Endometrium (tissue), 2 donors: ENCODE measurements at regions not wholly inside any gene's neighbourhood (a gene's known extent, or its start where the extent isn't known, plus 50 kb on each side); places are given as distances from the start of the nearest gene placed in this dataset.
"Not testable (repeated sequence)": the region's sequence is repeated elsewhere in the genome, so short reads cannot be mapped to it uniquely, and the experiment has no call there.

Experiments
- FAIRE-seq: peaks from 2 replicates; lab custom pipeline; 2012; peaks lifted over from hg19 to GRCh38; lab: Jason Lieb, UNC
- donor health status: control.
- donor health status: control.

DNA sequence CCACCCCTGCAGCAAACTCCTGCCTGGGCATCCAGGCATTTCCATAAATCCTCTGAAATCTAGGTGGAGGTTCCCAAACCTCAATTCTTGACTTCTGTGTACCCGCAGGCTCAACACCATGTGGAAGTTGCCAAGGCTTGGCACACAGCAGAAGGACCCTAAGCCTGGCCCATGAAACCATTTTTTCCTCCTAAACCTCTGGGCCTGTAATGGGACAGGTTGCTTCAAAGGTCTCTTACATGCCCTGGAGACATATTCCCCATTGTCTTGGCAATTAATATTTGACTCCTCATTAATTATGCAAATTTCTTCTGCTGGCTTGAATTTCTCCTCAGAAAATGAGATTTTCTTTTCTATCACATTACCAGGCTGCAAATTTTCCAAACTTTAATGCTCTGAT is 339.5 kb upstream of the SORCS1 start:
- FAIRE-seq: not testable (repeated sequence)

DNA sequence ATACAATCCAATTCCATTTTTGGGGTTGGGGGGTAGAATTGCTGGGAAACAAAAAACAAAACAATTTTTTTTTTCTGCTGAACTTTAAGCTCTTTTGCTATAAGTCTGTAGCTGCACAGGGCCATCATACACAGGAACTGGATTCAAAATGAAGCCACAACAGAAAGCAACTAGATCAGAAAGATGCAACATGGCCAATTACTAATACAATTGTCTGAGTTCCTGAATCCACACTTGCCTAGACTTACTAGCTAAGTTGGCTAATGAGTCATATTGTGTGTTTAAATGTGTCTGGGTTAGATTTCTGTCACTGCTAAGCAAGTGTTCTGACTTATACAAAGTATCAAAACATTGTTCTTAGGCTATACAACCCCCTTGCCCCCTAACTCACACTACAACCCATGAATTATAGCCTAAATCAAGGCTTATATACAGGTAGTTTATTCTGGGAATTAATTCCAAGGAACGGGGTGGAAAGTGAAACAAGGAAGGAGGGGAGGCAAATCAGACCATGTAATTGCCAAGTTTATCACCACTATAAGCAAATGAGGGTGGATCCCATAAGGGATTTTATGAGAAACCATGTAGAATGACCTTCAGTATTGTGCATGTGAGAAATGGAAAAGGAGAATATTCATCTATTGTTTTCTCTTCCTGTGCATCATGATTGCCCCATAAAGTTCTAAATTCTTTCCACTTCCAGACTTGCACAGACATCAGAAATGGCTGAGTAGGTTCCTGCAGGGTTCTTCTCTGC is 337.9 kb upstream of the SORCS1 start:
- no peak for FAIRE-seq

DNA sequence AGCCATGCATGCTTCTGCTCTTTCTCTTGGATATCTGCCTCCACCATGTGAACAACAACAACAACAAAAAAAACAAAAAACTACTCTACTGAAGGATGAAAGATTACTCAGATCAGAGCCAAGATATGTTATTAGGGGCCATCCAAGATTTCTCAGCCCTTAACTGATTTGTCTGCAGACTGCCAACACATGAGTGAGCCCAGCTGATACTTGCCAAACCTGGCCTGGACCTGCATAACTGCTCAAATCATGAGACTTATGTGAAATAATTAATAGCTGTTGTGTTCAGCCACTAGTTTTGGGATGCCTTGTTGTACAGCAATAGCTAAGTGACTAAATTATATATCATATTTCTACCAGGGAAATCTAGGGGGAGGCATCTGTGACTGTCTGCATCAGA is 334.5 kb upstream of the SORCS1 start:
- FAIRE-seq: no peak

DNA sequence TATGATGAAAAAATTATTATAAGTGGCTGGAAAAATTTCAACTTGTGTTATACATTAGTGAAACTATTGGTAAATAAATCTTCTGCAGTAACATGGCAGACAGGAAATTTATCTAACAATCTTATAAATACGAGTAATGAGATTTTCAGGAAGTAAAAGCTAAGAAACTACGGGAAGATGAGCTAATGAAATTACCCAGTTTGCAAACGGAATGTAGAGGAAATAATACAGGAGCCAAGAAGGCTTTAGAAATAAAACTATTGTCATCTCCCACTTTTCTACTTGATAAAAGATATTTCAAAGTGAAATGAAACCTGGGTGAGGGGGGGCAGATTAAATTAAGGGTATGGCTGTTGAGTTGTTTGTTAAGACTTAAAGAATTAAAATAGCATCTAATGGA is 332.5 kb upstream of the SORCS1 start:
- no peak for FAIRE-seq

DNA sequence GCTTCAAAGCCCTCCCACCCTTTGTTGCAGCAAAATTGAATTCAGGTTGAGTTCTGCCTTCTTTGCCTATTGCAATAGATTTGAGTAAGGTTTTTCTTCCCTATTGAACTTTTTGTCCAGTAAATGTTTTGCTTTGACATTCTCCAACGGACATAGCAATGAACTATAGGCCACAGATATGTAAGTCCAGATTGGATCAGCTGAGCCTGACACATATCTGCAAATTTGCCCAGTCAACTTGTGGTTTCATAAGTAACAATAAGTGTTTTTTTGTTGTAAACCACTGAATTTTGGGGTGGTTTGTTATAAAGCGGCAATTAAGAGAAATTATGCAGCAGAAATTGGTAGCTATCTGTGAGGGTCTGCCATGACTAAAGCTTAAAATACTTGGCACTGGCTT is 332.1 kb upstream of the SORCS1 start:
- FAIRE-seq: no peak

DNA sequence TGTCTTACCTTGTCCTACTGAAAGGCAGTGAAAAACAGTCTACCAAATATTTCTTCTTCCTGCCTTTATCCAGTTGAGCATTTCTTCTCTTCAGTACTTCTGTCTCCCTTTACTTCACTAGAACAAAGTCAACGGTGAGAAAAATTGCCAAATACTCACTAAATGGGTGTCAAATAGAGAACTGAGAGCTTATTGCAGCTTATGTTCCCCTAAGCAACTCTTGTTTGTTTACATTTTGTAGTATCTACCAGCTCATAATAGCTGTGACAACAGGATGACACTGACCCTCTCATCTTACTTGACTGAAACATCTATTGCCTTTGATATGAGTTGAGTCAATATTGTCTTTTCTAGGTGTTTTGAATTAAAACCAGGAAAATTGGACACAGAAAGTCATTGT is 327.9 kb upstream of the SORCS1 start:
- no peak for FAIRE-seq

DNA sequence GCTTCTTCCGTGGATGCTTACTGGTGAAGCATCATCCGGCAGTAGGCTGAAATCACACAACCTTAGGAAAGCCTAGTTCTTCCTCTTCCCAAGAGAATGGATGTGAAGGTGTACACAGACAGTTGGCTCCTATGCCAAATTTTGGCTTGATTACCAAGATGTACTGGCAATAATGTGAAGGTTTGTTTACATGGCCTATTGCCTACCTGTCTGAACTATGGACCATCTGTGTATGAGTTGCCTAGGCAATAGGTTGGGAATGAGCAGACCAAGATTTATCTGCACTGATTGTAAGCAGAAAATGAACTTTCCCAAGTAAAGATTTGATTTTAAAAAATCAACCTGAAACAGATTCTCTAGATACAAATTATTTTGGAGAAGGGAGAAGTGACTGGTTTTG is 325.9 kb upstream of the SORCS1 start:
- no peak for FAIRE-seq

DNA sequence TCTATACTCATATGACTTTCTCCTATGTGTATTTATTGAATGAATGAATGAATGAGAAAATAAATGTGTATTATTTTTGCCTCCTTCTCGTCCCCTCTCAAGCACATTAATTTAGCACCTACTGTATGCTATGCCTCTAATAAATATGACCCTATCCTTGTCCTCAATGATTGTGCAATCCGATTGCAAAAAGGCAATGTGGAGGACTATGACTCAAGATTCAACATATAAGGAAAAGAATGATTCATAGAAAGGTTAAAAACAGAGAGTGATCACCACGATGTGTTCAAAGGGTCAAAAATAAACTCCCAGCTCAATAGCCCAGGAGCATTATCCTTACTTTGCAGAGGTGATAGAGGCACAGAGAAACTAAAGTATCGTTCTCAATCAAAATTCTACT is 322.8 kb upstream of the SORCS1 start:
- no peak for FAIRE-seq

DNA sequence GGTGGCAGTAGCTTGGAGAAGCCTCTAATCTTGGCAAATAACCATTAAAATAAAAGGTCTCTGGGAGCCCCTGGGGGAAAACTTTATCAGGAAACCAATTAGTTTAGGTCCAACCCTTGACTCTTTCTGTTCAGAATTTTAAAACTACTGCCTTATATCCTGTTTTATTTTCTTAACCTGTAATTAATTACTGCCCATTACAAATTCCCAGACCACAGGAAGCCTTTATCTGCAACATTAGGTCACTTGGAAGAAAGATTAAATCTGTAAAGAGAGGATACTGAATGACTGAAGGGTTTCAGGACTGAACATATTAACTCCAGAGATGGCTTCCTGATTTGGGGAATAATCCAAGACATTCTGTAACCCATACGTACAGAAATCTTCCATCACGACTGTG is 320.5 kb upstream of the SORCS1 start:
- FAIRE-seq: no peak

DNA sequence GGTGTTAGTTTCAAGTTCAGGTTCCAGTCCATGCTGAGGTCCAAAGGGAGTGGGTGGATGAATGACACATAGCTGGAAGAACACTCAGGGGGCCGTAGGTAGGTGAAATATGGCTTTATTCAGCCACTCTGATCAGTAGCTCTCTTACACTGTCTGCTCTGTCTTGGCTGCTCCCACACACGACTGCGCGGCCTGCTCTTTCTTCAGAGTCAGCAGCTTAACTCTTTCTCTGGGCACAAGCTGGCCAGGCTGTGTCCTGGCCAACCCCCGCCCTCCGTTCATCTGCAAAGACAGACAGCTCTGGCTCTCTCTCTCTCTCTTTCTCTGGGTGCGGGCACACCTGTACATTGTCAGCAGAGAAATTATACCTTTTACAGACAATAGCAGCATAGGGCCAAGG is 317.4 kb upstream of the SORCS1 start:
- FAIRE-seq: no peak

DNA sequence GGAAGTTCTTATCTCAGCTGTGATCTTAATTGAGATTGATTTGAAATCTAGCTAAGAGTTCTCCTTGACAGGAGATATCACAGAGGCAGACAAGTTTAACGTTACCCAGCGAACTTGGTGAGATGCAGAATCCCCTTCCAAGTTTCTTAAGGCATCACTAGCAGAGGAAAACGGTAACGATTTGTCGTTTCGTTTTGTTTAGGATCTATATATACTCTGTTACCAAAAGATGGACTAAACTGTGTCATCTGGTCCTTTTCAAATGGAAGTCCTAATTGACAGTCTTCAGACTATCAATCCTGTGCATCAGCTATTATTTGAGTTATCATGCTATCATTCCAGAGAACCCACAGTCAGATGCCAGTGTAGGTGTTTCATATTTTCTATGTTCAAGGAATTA is 316.7 kb upstream of the SORCS1 start:
- FAIRE-seq: no peak

DNA sequence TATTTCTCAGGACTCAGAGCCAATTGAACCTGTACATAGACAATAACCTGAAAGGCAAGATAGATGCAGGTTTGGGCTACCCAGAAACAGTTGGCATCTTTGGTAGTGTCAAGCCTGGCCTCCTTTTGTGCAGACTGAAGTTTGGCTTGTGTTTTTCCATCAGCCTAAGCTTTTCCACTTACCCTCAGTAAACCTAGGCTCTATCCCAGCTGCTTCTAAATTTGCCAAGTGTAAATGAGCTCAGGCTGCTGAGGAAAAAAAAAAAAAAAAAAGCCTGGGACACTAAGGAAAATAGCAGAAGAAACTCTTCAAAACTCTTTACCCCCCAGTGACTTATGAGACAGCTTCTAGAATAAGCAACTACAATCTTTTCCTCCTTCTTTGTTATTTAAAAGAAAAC is 316.3 kb upstream of the SORCS1 start:
- no peak for FAIRE-seq

DNA sequence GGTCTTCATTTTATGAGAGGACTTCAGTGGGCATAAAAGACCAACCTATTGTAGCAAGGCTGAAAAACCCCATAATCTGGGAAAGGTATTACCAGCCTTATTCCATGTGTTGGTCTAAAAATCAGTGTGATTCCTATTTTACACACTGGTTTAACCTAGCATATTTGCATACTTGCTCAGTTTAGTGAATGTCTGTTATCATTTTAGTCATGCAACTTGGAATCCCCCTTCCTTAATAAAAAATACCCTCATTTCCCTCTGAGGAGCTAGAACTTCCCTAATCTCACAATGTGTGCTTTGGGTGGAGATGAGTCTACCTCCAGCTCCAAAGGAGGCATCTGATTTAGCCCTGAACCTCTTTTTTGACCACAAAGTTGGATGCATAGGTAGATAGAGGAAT is 312.8 kb upstream of the SORCS1 start:
- FAIRE-seq: no peak

DNA sequence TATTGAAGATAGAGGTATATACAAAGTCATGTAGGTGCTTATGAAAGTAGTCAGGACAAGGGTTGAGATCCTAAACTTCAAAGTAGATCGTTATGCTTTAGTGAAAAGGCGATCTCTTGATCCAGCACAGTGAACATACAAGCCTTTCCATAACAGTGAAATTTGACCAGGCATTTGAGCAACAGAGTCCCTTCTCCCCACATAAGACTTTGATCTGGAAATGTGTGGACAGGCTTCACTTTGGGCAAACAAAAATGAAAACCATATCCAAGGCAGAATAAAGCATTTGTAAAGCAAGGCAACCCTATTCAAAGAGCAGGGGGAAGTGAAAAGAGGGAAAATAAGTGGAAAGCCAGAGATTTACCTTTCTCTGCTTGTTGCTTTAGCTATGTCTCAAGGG is 311.9 kb upstream of the SORCS1 start:
- FAIRE-seq: no peak

DNA sequence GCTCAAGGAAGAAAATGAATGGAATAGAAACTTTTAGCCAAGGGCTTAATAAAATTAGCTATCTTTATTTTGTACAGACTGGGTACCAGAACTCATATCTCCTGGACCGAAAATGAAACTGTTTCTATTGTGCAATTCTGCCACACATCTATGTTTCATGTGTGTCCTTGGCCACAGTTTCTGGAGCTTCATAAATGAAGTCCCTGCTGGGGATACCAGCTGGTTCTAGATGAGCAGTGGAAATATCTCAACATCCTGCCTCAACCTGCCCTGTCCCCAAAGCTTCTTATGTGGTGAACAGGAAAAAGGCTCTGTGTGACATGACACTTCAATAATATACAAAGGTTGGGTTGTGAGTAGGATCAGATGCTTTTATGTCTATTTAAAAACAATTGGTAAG is 310.1 kb upstream of the SORCS1 start:
- no peak for FAIRE-seq

DNA sequence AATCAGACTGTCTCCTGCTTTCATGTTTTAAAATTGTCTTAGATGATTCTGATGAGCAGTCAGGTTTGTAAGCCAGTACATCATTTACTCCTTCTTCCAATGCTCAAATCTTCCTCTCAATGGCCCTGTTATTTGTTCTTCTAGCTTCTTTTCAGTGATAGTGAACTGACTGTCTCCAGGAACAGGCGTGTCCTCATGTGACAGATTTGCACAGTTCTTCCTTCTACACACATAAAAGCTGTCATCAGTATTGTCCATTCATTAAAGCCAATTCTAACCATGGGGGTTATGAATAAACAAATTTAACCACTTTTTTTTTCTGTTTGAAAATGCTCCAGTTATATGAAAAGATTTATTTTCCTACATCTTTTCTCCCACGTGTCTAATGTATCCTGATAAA is 308.7 kb upstream of the SORCS1 start:
- no peak for FAIRE-seq

DNA sequence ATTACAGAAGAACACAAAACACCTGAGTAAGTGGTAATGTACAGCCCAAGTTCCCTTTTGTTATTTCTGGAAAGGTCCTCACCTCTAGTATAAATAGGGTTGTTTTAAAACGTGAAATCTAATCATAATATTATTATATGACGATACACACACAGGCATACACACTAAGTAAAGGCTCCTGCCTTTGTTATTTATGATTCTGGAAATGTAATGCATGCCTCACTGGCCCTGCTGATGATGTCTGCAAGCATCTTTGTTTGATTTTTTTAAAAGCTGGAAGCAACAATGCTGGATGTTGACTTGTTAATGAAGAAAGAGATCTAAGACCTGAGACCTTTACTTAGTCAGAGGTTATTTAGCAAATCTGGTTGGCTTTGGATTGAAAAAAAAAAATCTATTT is 307.4 kb upstream of the SORCS1 start:
- FAIRE-seq: no peak

DNA sequence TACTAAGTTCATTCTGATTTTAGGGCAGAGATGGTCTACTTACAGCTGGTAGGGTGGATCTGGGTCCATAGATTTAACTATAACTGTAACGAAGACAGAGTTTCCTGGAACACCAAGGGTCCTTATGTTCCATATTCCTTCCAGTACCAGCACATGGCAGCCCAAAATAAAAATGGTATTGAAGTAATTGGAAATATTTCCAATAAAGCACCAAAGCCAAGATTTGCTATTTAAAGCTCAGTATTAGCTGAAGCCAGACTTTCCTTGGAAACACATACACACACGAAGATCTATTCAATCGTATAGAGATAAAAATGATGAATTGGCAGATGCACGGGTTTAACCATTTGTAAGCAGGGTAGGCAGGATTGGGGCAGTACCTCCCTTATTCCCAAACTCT is 289.1 kb upstream of the SORCS1 start:
- FAIRE-seq: no peak

DNA sequence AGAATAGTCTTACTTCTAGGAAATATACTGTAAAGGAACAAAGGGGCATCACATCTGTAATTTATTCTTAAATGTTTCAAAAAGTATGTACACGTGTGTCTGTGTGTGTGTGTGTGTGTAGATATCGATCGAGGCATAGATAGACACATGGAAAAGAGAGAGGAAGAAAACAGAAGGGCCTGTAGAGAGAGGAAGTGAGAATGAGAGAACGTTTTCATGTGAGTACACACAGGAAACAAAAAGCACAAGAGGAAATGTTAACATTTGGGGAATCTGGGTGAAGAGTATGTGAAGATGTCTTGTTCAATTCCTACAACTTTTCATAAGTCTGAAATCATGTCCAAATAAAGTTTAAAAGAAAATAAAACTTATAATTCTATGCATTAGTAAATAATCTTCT is 286.5 kb upstream of the SORCS1 start:
- no peak for FAIRE-seq

DNA sequence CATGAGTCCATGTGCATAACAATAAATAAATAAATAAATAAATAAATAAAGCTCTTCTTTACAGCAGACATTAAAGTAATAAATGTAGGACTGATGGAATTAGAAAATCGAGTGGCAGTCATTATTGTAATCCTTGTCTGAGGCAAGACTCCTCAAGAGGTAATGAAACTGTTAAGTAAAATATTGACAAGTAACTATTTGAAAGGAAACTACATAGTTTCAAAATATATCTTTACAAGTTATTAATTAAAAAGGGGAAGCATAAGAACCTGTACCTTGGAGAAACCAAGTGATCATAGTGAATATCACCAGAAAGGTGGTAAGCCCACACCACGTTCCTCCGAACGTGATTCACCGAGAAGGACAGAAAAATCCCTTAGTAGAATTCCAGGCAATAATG is 285.6 kb upstream of the SORCS1 start:
- FAIRE-seq: no peak

DNA sequence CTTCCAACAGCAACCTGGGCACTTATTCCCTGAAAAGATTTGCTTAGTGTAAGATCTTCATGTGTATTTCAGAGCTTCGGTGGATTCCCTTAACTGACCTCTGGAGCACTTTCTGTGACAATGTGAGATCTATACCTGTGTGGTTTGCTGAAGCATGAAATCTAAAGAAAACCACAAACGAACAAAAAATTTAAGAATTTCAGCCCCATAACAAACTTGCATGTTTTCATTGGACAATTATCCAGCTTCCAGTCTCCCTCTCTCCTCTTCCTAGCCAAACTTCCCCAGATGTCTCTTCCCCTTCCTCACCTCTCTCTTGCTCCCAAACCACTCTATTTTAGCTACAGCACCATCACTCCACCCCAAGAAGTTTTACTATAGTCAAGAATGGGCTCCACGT is 279.9 kb upstream of the SORCS1 start:
- no peak for FAIRE-seq

DNA sequence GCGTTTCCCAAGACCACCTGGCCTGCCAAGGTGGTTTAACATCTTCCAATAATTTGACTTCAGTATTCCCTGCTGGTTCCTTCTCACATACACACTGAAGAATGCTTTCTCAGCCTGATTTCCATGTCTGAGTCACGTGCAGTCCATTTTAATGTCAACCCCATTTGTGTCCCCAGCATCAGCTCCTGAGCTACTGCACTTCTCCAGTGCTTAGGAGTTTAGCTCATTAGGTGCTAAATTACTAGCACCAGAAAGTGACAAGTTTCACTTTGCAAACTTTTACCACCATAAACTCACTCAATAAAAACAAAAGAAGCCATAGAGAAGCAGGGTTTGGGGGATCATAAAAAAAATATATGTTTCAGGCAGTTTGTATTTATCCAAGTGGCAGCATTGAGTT is 279.3 kb upstream of the SORCS1 start:
- no peak for FAIRE-seq

DNA sequence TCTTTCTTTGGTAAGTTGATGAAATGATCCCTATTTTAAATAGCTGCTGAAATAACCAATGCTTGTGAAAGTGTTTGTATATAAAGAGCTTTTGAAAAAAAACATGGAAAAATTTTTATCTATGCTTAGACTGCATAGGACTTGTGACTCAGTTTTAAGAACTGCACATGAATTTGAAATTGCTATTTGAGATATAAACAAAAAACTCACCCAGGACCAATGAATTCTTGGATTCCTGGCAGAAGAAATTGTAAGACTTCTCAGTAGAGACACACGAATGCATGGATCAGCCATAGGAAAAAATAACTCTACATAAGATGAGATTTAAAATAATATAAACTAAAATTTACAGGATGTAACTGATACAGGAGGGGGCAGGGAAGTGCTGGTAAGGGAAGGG is 278.8 kb upstream of the SORCS1 start:
- FAIRE-seq: no peak

DNA sequence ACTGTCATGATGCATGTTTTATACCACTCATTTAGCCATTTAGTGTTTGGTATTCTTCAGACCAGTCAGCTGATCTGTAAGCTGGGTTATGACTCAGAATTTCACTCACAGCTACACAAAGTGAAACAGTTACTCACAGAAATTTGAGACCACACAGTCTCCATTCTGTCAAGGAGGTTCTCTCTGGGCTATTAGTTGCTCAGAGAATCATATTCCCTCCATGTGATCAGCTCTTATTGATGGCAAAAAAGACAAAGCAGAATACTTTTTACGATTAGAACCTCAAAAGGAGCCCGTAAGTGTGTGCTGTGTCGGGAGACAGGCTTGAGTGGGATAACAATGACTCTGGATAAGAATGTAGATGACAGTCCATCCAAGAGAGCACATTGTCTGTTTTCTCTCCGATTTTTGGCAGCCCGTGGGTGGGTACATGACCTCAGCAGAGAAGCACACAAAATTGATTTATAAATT is 277.6 kb upstream of the SORCS1 start:
- FAIRE-seq: no peak

DNA sequence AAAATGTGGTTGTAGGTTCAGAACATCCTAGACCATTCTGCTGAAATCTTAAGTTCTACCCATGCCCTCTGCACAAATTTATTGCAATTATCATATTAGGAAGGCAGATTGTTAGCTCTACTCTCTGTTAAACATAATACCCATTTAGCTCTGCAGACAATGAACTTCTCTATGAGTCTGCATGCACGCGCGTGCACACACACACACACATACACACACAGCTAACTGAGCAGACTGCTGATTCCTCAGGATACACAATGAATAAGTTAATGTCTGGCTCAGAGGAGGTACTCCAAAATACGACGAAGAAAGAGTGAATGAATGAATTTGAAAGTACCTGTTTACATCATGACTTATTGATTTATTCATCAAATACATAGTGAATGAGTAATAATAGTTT is 276.2 kb upstream of the SORCS1 start:
- FAIRE-seq: no peak
